GM21737 (cell line): ENCODE measurements at regions not wholly inside any gene's neighbourhood (a gene's known extent, or its start where the extent isn't known, plus 50 kb on each side); places are given as distances from the start of the nearest gene placed in this dataset.
"Not testable (repeated sequence)": the region's sequence is repeated elsewhere in the genome, so short reads cannot be mapped to it uniquely, and the experiment has no call there.

Experiments
- ATAC-seq: cut with Tn5 transposase; IDR thresholded peaks from one replicate; pipeline ENCODE4 v1.9.1; 2021; ENCODE audit warnings: mild to moderate bottlenecking, moderate library complexity; ENCODE audit not compliant: unreplicated experiment

- ATAC-seq, result not testable (repeated sequence)
These were observed 485.4 kb downstream of the TMEM121 start for GRCh38 chr14:106011631-106012360.

GRCh38 chr14:106012361-106012725 is 486.0 kb downstream of the TMEM121 start:
- not testable (repeated sequence) for ATAC-seq

GRCh38 chr14:106013879-106014376 is 487.5 kb downstream of the TMEM121 start:
- ATAC-seq, result no peak

GRCh38 chr14:106017952-106018351 is 491.6 kb downstream of the TMEM121 start:
- ATAC-seq, result not testable (repeated sequence)

GRCh38 chr14:106021832-106022231 is 495.4 kb downstream of the TMEM121 start:
- ATAC-seq, result no peak

- ATAC-seq, result not testable (repeated sequence)
These were observed 496.3 kb downstream of the TMEM121 start for GRCh38 chr14:106022648-106023047.

GRCh38 chr14:106023411-106023810 is 497.0 kb downstream of the TMEM121 start:
- ATAC-seq, result no peak

- ATAC-seq, result no peak
These were observed 498.7 kb downstream of the TMEM121 start for GRCh38 chr14:106024983-106025604.

- no peak for ATAC-seq
These were observed 499.6 kb downstream of the TMEM121 start for GRCh38 chr14:106026026-106026425.

- not testable (repeated sequence) for ATAC-seq
These were observed 501.4 kb downstream of the TMEM121 start for GRCh38 chr14:106027759-106028158.

- no peak for ATAC-seq
These were observed 503.6 kb downstream of the TMEM121 start for GRCh38 chr14:106029959-106030358.

- ATAC-seq, result no peak
These were observed 511.0 kb downstream of the TMEM121 start for GRCh38 chr14:106037380-106037779.

GRCh38 chr14:106038263-106038662 is 511.9 kb downstream of the TMEM121 start:
- ATAC-seq, result no peak

- ATAC-seq, result no peak
These were observed 513.0 kb downstream of the TMEM121 start for GRCh38 chr14:106039400-106039799.

GRCh38 chr14:106044515-106044914 is 518.1 kb downstream of the TMEM121 start:
- no peak for ATAC-seq

GRCh38 chr14:106044949-106045596 is 518.7 kb downstream of the TMEM121 start:
- no peak for ATAC-seq

GRCh38 chr14:106051796-106052195 is 525.4 kb downstream of the TMEM121 start:
- no peak for ATAC-seq

GRCh38 chr14:106055289-106055688 is 528.9 kb downstream of the TMEM121 start:
- ATAC-seq, result no peak

GRCh38 chr14:106058342-106058741 is 532.0 kb downstream of the TMEM121 start:
- ATAC-seq, result no peak

- ATAC-seq, result no peak
These were observed 534.0 kb downstream of the TMEM121 start for GRCh38 chr14:106060276-106060975.

GRCh38 chr14:106061877-106062500 is 535.6 kb downstream of the TMEM121 start:
- ATAC-seq, result not testable (repeated sequence)
